OCI-LY3 (cell line): ENCODE measurements at regions not wholly inside any gene's neighbourhood (a gene's known extent, or its start where the extent isn't known, plus 50 kb on each side); places are given as distances from the start of the nearest gene placed in this dataset.

ENCODE experiments used
- EZH2phosphoT487 ChIP-seq: fragments of 200-600 bp; shearing (Covaris generic); IDR thresholded peaks from 2 replicates; pipeline ENCODE4 v1.6.1; 2018; ENCODE audit warnings: antibody characterized with exemption, mixed run types, low read depth
- TF ChIP-seq, protein P1 (sequence below): fragments of 200-600, 300-600 bp; sonication (generic); IDR thresholded peaks from 2 replicates; pipeline ENCODE4 v1.5.1; 2014; ENCODE audit warnings: antibody characterized with exemption, low read length, low read depth

DNA sequence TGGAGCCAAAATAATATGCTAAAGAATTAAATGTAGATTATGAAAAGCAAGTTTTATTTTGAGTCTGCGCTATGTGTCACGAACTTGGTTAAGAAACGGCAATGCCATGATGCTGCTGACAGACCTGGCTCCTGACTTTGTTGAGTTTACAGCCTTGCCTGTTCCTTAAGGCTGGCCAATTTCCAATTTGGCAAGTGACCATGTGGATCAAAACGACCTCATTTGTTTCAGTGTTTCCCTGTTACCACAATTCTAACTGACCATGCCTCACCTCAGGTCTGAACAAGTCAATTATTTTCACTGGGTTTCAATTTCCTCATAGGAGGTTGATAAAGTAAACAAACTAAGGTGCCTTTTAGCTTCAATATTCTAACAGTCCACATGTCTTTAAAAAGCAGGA, 461.4 kb downstream of the ZNF608 start:
- no peak for TF ChIP-seq EZH2phosphoT487
- TF ChIP-seq, protein P1, sequence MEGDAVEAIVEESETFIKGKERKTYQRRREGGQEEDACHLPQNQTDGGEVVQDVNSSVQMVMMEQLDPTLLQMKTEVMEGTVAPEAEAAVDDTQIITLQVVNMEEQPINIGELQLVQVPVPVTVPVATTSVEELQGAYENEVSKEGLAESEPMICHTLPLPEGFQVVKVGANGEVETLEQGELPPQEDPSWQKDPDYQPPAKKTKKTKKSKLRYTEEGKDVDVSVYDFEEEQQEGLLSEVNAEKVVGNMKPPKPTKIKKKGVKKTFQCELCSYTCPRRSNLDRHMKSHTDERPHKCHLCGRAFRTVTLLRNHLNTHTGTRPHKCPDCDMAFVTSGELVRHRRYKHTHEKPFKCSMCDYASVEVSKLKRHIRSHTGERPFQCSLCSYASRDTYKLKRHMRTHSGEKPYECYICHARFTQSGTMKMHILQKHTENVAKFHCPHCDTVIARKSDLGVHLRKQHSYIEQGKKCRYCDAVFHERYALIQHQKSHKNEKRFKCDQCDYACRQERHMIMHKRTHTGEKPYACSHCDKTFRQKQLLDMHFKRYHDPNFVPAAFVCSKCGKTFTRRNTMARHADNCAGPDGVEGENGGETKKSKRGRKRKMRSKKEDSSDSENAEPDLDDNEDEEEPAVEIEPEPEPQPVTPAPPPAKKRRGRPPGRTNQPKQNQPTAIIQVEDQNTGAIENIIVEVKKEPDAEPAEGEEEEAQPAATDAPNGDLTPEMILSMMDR = no peak
